Natural killer cell (primary cell): ENCODE measurements at regions not wholly inside any gene's neighbourhood (a gene's known extent, or its start where the extent isn't known, plus 50 kb on each side); places are given as distances from the start of the nearest gene placed in this dataset.

Experiments used
- ATAC-seq, 3 donors: fragments of 150-1000 bp in 2 of 3; fragments of 200-7000 bp in 1 of 3; cut with Tn5 transposase; 1 replicate in 1 of 3; 2 replicates in 2 of 3; pipeline ENCODE4 v1.10.0; 2021; ENCODE audit warnings: mild to moderate bottlenecking in 2 of 3, moderate library complexity in 2 of 3
- DNase-seq, 2 donors: peaks; one replicate each; pipeline versions ENCODE4 v3.0.0 to v3.0.0-alpha.2; 2013 to 2021; ENCODE audit warnings: mixed read lengths in 1 of 2
- H3K27ac ChIP-seq: one replicate; pipeline ENCODE4 v1.5.1; 2013; ENCODE audit warnings: mild to moderate bottlenecking, low read length
- H3K27me3 ChIP-seq: one replicate; pipeline ENCODE4 v1.6.1; 2013; ENCODE audit warnings: low read length; ENCODE audit not compliant: control insufficient read depth, insufficient read depth
- H3K36me3 ChIP-seq: one replicate; pipeline ENCODE4 v1.6.1; 2013; ENCODE audit warnings: low read length; ENCODE audit not compliant: control insufficient read depth, insufficient read depth
- H3K4me1 ChIP-seq: one replicate; pipeline ENCODE4 v1.6.1; 2013; ENCODE audit warnings: low read length; ENCODE audit not compliant: control insufficient read depth, insufficient read depth
- H3K4me3 ChIP-seq: one replicate; pipeline ENCODE4 v1.5.1; 2013; ENCODE audit warnings: low read length
- H3K9me3 ChIP-seq: one replicate; pipeline ENCODE4 v1.6.1; 2013; ENCODE audit warnings: low read length; ENCODE audit not compliant: control insufficient read depth, insufficient read depth
- H3K27ac Mint-ChIP-seq, 2 donors: one replicate each; pipeline ENCODE4 v1.8.0; 2022; ENCODE audit warnings: mild to moderate bottlenecking in 2 of 2, mixed read lengths in 2 of 2, moderate library complexity in 1 of 2
- H3K27me3 Mint-ChIP-seq, 2 donors: one replicate each; pipeline ENCODE4 v1.8.0; 2022; ENCODE audit warnings: low read depth in 2 of 2, mixed read lengths in 2 of 2
- H3K36me3 Mint-ChIP-seq: one replicate; pipeline ENCODE4 v1.8.0; 2022; ENCODE audit warnings: mixed read lengths
- H3K4me1 Mint-ChIP-seq, 2 donors: one replicate each; pipeline ENCODE4 v1.8.0; 2022; ENCODE audit warnings: mixed read lengths in 2 of 2
- H3K4me3 Mint-ChIP-seq: one replicate; pipeline ENCODE4 v1.8.0; 2022; ENCODE audit warnings: mild to moderate bottlenecking, moderate library complexity, mixed read lengths
- H3K9me3 Mint-ChIP-seq, 2 donors: one replicate each; pipeline ENCODE4 v1.8.0; 2022; ENCODE audit warnings: mixed read lengths in 2 of 2
- CTCF ChIP-seq: fragments of 200-600 bp; IDR thresholded peaks from one replicate; pipeline ENCODE4 v1.8.0; 2022; ENCODE audit warnings: antibody characterized with exemption
- WGBS: methylation state at CpG from one replicate; pipeline ENCODE4 v1.1.7; 2013; ENCODE audit warnings: missing lambda C conversion rate; ENCODE audit not compliant: insufficient coverage; 5-methylcytosine and 5-hydroxymethylcytosine counted together
- intact Hi-C: fragments of 100-400 bp; cut with micrococcal nuclease; formaldehyde crosslinking; loops from one replicate; pipeline ENCODE4 v1.14.2; 2022

- Histone ChIP-seq H3K4me1 (no peaks in the 10 kb centered on the region), H3K36me3 (no peaks in the 10 kb centered on the region), H3K27ac (no peak overlapping the region), H3K9me3 (no peaks in the 10 kb centered on the region), H3K27me3 (no peaks in the 10 kb centered on the region), H3K4me3 (no peak overlapping the region)
- Mint-ChIP-seq H3K27ac (no peak overlapping the region), H3K27me3 (no peaks in the 10 kb centered on the region), H3K9me3 (peaks cover 11 to 14% of the 10 kb centered on the region in 2 donors), H3K4me3 (no peak overlapping the region), H3K4me1 (no peaks in the 10 kb centered on the region), H3K36me3 (no peaks in the 10 kb centered on the region)
- WGBS, result 61% methylated on average over 4 of the region's 4 CpGs
- no peak for TF ChIP-seq CTCF
- no peak for DNase-seq
- intact Hi-C loops, result no loop called here
- ATAC-seq, result no peak
Observed at GRCh38 chr11:28739489-28740280, 631.5 kb downstream of the METTL15 start.

GRCh38 chr11:28738549-28738948 lies 630.4 kb downstream of the METTL15 start:
- Mint-ChIP-seq H3K4me3 (no peak overlapping the region), H3K4me1 (no peaks in the 10 kb centered on the region), H3K36me3 (no peaks in the 10 kb centered on the region), H3K9me3 (peaks cover 7 to 14% of the 10 kb centered on the region in 2 donors), H3K27me3 (no peaks in the 10 kb centered on the region), H3K27ac (no peak overlapping the region)
- H3K36me3 ChIP-seq, result no peaks in the 10 kb centered on the region
- H3K9me3 ChIP-seq, result no peaks in the 10 kb centered on the region
- DNase-seq (no peak), ATAC-seq (no peak)
- no peaks in the 10 kb centered on the region for H3K27me3 ChIP-seq
- H3K27ac ChIP-seq, result no peak overlapping the region
- intact Hi-C loops, result no loop called here
- TF ChIP-seq CTCF, result no peak
- no peak overlapping the region for H3K4me3 ChIP-seq
- H3K4me1 ChIP-seq, result no peaks in the 10 kb centered on the region

- H3K9me3 Mint-ChIP-seq, result peaks cover 15 to 19% of the 10 kb centered on the region in 2 donors
- Histone ChIP-seq H3K27me3 (no peaks in the 10 kb centered on the region), H3K4me3 (no peak overlapping the region), H3K36me3 (no peaks in the 10 kb centered on the region), H3K4me1 (no peaks in the 10 kb centered on the region), H3K27ac (no peak overlapping the region), H3K9me3 (no peaks in the 10 kb centered on the region)
- no peaks in the 10 kb centered on the region for H3K27me3 Mint-ChIP-seq
- no peak for ATAC-seq
- no peak overlapping the region for H3K4me3 Mint-ChIP-seq
- no peak for DNase-seq
- H3K27ac Mint-ChIP-seq, result no peak overlapping the region
- H3K36me3 Mint-ChIP-seq, result no peaks in the 10 kb centered on the region
- intact Hi-C loops, result no loop called here
- TF ChIP-seq CTCF, result no peak
- no peaks in the 10 kb centered on the region for H3K4me1 Mint-ChIP-seq
Observed at GRCh38 chr11:28736256-28736655, 628.1 kb downstream of the METTL15 start.

- Mint-ChIP-seq H3K27ac (no peak overlapping the region), H3K27me3 (no peaks in the 10 kb centered on the region), H3K9me3 (peaks cover 12 to 17% of the 10 kb centered on the region in 2 donors), H3K36me3 (no peaks in the 10 kb centered on the region), H3K4me3 (no peak overlapping the region), H3K4me1 (no peaks in the 10 kb centered on the region)
- Histone ChIP-seq H3K9me3 (no peaks in the 10 kb centered on the region), H3K27me3 (no peaks in the 10 kb centered on the region), H3K4me3 (no peak overlapping the region), H3K36me3 (no peaks in the 10 kb centered on the region), H3K27ac (no peak overlapping the region), H3K4me1 (no peaks in the 10 kb centered on the region)
- ATAC-seq (no peak), DNase-seq (no peak)
- intact Hi-C loops, result no loop called here
- 88% methylated on average over 1 of the region's 1 CpG for WGBS
- no peak for TF ChIP-seq CTCF
Observed at GRCh38 chr11:28735511-28735910, 627.3 kb downstream of the METTL15 start.
